ENCODE measurements at regions not wholly inside any gene's neighbourhood (a gene's known extent, or its start where the extent isn't known, plus 50 kb on each side); places are given as distances from the start of the nearest gene placed in this dataset.
"Not testable (repeated sequence)": the region's sequence is repeated elsewhere in the genome, so short reads cannot be mapped to it uniquely, and the experiment has no call there.

DNA sequence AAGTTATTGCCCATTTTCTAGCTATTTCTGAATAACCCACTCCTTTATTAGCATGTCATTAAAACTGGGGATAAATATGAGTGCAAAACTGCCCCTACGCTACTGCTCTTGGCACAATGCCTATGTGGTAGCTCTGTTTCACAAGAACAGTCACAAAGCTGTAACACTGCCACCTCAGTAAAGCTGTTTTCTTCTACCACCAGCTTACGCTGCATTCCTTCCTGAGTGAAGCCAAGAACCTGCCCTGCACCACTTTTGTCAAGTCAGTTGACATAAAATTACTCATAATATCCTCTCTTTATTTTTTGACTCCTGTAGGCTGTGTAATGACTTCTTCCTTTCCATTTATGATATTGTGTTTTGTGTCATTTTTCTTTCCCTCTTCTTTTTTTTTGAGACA, 313.2 kb upstream of the PLGLB1 start:
- TF ChIP-seq, protein P1, sequence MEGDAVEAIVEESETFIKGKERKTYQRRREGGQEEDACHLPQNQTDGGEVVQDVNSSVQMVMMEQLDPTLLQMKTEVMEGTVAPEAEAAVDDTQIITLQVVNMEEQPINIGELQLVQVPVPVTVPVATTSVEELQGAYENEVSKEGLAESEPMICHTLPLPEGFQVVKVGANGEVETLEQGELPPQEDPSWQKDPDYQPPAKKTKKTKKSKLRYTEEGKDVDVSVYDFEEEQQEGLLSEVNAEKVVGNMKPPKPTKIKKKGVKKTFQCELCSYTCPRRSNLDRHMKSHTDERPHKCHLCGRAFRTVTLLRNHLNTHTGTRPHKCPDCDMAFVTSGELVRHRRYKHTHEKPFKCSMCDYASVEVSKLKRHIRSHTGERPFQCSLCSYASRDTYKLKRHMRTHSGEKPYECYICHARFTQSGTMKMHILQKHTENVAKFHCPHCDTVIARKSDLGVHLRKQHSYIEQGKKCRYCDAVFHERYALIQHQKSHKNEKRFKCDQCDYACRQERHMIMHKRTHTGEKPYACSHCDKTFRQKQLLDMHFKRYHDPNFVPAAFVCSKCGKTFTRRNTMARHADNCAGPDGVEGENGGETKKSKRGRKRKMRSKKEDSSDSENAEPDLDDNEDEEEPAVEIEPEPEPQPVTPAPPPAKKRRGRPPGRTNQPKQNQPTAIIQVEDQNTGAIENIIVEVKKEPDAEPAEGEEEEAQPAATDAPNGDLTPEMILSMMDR (IDR thresholded peaks at IDR 0.05; ENCODE audit: extremely low read depth in 1 of 2, insufficient read depth in 1 of 2, low read depth in 1 of 2, low read length in 2 of 2) = not testable (repeated sequence)
- not testable (repeated sequence) for TF ChIP-seq EZH2 (IDR thresholded peaks at IDR 0.05; ENCODE audit: borderline replicate concordance, low read depth, low read length, severe bottlenecking); MYC (IDR thresholded peaks at IDR 0.05; ENCODE audit: low read depth, low read length); POLR2A (IDR thresholded peaks at IDR 0.05; ENCODE audit: low read depth, low read length); FOS (IDR thresholded peaks at IDR 0.05; ENCODE audit: borderline replicate concordance, insufficient read depth, low read length); POLR2AphosphoS5 (IDR thresholded peaks at IDR 0.05; ENCODE audit: insufficient read depth, low read depth, low read length); JUN (IDR thresholded peaks at IDR 0.05; ENCODE audit: borderline replicate concordance, insufficient read depth, insufficient read length, low read depth); GATA2 (IDR thresholded peaks at IDR 0.05; ENCODE audit: insufficient read depth, insufficient read length, low read depth, low read length)
- TF ChIP-seq, protein P2, sequence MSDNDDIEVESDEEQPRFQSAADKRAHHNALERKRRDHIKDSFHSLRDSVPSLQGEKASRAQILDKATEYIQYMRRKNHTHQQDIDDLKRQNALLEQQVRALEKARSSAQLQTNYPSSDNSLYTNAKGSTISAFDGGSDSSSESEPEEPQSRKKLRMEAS (IDR thresholded peaks at IDR 0.05; ENCODE audit: insufficient read depth, insufficient read length) = not testable (repeated sequence)
